SU-DHL-6 (cell line): ENCODE measurements at regions not wholly inside any gene's neighbourhood (a gene's known extent, or its start where the extent isn't known, plus 50 kb on each side); places are given as distances from the start of the nearest gene placed in this dataset.

Source experiments
- H2AFZ ChIP-seq: fragments of 200-600 bp; sonication (generic); 2 replicates; pipeline ENCODE4 v1.6.1; 2014; ENCODE audit warnings: low read depth, mild to moderate bottlenecking, moderate library complexity, mixed read lengths, antibody characterized with exemption, low read length; ENCODE audit not compliant: severe bottlenecking
- H3F3A ChIP-seq: fragments of 200-600 bp; shearing (Covaris generic); 2 replicates; pipeline ENCODE4 v1.6.0; 2016; ENCODE audit warnings: antibody characterized with exemption, mild to moderate bottlenecking; ENCODE audit not compliant: insufficient read depth
- H3K27ac ChIP-seq: fragments of 200-600 bp; sonication (generic); 2 replicates; pipeline ENCODE4 v1.5.1; 2016; ENCODE audit warnings: low read depth, mild to moderate bottlenecking, low read length, moderate library complexity, mixed read lengths
- H3K27me3 ChIP-seq: fragments of 200-600 bp; sonication (generic), shearing (Covaris generic); 2 replicates; pipeline ENCODE4 v1.6.0; 2014; ENCODE audit warnings: mild to moderate bottlenecking, low read length
- H3K36me3 ChIP-seq: fragments of 200-600 bp; sonication (generic); 2 replicates; pipeline ENCODE4 v1.6.1; 2014; ENCODE audit warnings: mild to moderate bottlenecking, low read length, mixed read lengths
- H3K4me2 ChIP-seq: fragments of 300-600, 200-600 bp; shearing (Covaris generic), sonication (generic); 2 replicates; pipeline ENCODE4 v1.6.0; 2014; ENCODE audit warnings: low read length, low read depth, mild to moderate bottlenecking; ENCODE audit not compliant: poor library complexity, severe bottlenecking
- H3K4me3 ChIP-seq: fragments of 200-600 bp; sonication (generic); 2 replicates; pipeline ENCODE4 v1.5.1; 2014; ENCODE audit warnings: antibody characterized with exemption, low read length, mild to moderate bottlenecking, mixed read lengths; ENCODE audit not compliant: insufficient read depth, poor library complexity, severe bottlenecking
- H3K79me2 ChIP-seq: fragments of 200-600 bp; sonication (generic); 2 replicates; pipeline ENCODE4 v1.6.1; 2014; ENCODE audit warnings: mild to moderate bottlenecking, low read length, moderate library complexity; ENCODE audit not compliant: insufficient read depth
- H3K9ac ChIP-seq: fragments of 200-600 bp; sonication (generic); 2 replicates; pipeline ENCODE4 v1.7.0; 2014; ENCODE audit warnings: mild to moderate bottlenecking, low read length
- H3K9me2 ChIP-seq: fragments of 200-600 bp; sonication (generic); replicated peaks from 2 replicates; pipeline ENCODE4 v1.6.1; 2014; ENCODE audit warnings: low read length; ENCODE audit not compliant: insufficient read depth
- H3K9me3 ChIP-seq: fragments of 200-600 bp; sonication (generic); 2 replicates; pipeline ENCODE4 v1.6.1; 2014; ENCODE audit warnings: low read length, mixed read lengths; ENCODE audit not compliant: insufficient read depth
- H4K20me1 ChIP-seq: fragments of 200-600 bp; sonication (generic); 2 replicates; pipeline ENCODE4 v1.6.1; 2014; ENCODE audit warnings: low read depth, mild to moderate bottlenecking, antibody characterized with exemption, low read length, moderate library complexity, mixed read lengths
- EZH2phosphoT487 ChIP-seq: fragments of 200-600 bp; sonication (generic), shearing (Covaris generic); conservative IDR thresholded peaks from 2 replicates; pipeline ENCODE4 v1.6.1; 2018; ENCODE audit warnings: mild to moderate bottlenecking, antibody characterized with exemption, low read length, moderate library complexity, mixed read lengths
- TF ChIP-seq, protein P1 (sequence below): fragments of 200-600 bp; sonication (generic); IDR thresholded peaks from one replicate; pipeline ENCODE4 v1.5.1; 2017; ENCODE audit warnings: antibody characterized with exemption, mild to moderate bottlenecking, low read length, moderate library complexity; ENCODE audit not compliant: insufficient read depth, poor library complexity, severe bottlenecking

DNA sequence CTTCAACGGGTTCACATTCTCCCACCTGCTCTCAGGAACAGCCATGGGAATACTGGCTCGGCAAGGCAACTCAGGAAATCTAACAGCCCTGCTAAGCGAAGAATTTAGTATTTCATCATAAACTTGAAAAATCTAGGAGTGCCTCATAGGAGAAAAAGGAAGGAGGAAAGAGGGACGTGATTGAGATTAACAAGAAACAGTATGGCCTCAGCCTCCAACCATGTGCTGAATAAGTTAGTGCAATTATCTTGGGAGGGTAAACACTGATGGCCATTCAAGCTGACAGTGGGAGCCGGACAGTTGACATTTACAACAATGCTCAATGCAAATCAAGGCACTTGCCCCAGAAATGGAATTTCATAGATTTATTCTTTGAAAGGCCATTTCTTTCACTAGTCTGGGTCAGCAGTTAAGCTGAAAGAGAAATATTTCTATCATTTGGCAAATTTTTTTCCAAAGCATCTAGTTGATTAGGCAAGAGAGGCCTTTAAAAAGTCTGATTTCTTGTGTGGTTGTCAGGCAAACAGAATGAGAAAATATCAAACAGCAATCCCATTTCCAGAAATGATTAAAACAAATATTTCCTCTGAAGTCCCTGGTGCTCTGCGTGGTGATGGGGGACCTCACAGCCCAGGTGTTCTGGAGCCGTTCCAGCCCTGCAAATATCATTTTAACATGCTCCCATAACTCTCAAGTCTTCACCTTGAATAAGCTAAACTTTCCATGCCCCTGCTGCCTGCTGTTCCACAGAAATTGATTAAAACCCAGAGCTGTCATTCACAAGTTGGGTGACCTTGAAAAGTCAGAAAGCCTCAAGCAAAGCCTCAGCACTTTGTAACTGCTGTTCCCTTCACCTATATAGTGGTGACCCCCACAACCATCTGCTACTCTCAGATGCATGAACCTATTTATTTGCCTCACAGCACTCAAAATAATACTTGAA is 121.6 kb downstream of the PHLDA1 start:
- H3K4me3 ChIP-seq: no peak overlapping the region
- H3K27me3 ChIP-seq: no peaks in the 10 kb centered on the region
- H3K9me3 ChIP-seq: no peaks in the 10 kb centered on the region
- H4K20me1 ChIP-seq: no peaks in the 10 kb centered on the region
- H3K9me2 ChIP-seq: no peaks in the 10 kb centered on the region
- H3K9ac ChIP-seq: no peak overlapping the region
- H3K4me2 ChIP-seq: no peak overlapping the region
- no peaks in the 10 kb centered on the region for H3K79me2 ChIP-seq
- H3K36me3 ChIP-seq: no peaks in the 10 kb centered on the region
- no peak overlapping the region for H3K27ac ChIP-seq
- H2AFZ ChIP-seq: no peak overlapping the region
- no peak for TF ChIP-seq EZH2phosphoT487
- no peaks in the 10 kb centered on the region for H3F3A ChIP-seq

DNA sequence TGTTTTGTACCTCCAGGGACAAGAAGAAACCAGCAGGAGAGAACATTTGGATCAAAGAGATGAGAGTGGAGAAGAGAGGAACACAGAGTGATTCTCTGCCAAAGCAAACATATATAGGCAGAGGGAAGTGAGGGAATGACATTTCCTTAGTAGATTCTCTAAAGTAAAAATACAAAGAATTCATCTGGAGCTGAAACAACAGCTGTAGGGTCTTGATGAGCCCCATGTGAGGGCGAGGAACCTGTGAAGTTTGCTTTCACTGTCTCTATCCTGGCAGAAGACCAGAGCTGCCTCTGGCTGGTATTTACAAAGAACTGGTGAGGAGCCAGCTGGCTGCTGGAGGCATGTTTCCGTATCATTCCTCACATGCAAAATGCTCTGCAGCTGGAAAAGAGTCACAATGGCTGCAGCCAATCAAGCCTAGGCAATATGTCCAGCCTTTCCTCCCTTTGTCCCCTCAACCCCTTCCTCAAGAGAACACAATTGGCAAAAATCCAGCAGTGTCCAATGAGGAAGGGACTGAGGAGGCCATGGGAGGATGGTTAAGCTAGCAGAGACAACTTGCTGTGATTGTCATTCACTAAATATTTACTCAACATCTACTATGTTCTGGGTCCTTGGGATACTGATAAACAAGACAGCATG is 122.5 kb downstream of the PHLDA1 start:
- no peak overlapping the region for H3K4me2 ChIP-seq
- no peak overlapping the region for H3K4me3 ChIP-seq
- TF ChIP-seq EZH2phosphoT487: no peak
- TF ChIP-seq, protein P1, sequence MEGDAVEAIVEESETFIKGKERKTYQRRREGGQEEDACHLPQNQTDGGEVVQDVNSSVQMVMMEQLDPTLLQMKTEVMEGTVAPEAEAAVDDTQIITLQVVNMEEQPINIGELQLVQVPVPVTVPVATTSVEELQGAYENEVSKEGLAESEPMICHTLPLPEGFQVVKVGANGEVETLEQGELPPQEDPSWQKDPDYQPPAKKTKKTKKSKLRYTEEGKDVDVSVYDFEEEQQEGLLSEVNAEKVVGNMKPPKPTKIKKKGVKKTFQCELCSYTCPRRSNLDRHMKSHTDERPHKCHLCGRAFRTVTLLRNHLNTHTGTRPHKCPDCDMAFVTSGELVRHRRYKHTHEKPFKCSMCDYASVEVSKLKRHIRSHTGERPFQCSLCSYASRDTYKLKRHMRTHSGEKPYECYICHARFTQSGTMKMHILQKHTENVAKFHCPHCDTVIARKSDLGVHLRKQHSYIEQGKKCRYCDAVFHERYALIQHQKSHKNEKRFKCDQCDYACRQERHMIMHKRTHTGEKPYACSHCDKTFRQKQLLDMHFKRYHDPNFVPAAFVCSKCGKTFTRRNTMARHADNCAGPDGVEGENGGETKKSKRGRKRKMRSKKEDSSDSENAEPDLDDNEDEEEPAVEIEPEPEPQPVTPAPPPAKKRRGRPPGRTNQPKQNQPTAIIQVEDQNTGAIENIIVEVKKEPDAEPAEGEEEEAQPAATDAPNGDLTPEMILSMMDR: no peak
- H3K27me3 ChIP-seq: no peaks in the 10 kb centered on the region
- no peaks in the 10 kb centered on the region for H3K9me3 ChIP-seq
- H3K9me2 ChIP-seq: no peaks in the 10 kb centered on the region
- no peak overlapping the region for H2AFZ ChIP-seq
- H3K36me3 ChIP-seq: no peaks in the 10 kb centered on the region
- H3K79me2 ChIP-seq: no peaks in the 10 kb centered on the region
- no peaks in the 10 kb centered on the region for H4K20me1 ChIP-seq
- H3K27ac ChIP-seq: no peak overlapping the region
- no peak overlapping the region for H3K9ac ChIP-seq
- no peaks in the 10 kb centered on the region for H3F3A ChIP-seq

DNA sequence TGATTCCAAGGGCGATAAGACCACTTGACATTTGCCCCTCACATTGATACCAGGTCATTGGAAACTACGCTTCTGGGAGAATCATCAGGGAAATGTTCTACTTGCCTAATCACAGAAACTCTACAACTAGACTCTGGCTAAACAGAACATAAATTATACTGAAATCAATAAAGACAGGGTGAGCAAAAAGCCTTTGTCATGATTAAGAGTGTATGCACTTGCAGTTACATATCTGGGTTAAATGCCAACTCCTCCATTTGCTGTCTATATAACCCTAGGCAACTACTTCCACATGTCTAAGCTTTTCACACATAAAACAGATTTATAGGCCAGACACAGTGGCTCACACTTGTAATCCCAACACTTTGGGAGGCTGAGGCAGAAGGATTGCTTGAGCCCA is 125.7 kb downstream of the PHLDA1 start:
- no peak overlapping the region for H3K4me3 ChIP-seq
- no peaks in the 10 kb centered on the region for H3K27me3 ChIP-seq
- H3K4me2 ChIP-seq: no peak overlapping the region
- no peaks in the 10 kb centered on the region for H3K9me3 ChIP-seq
- no peak overlapping the region for H3K9ac ChIP-seq
- no peaks in the 10 kb centered on the region for H3K79me2 ChIP-seq
- no peaks in the 10 kb centered on the region for H3K36me3 ChIP-seq
- no peak overlapping the region for H2AFZ ChIP-seq
- H4K20me1 ChIP-seq: no peaks in the 10 kb centered on the region
- no peaks in the 10 kb centered on the region for H3F3A ChIP-seq
- H3K9me2 ChIP-seq: no peaks in the 10 kb centered on the region
- no peak overlapping the region for H3K27ac ChIP-seq
- no peak for TF ChIP-seq EZH2phosphoT487
- TF ChIP-seq, protein P1: no peak

DNA sequence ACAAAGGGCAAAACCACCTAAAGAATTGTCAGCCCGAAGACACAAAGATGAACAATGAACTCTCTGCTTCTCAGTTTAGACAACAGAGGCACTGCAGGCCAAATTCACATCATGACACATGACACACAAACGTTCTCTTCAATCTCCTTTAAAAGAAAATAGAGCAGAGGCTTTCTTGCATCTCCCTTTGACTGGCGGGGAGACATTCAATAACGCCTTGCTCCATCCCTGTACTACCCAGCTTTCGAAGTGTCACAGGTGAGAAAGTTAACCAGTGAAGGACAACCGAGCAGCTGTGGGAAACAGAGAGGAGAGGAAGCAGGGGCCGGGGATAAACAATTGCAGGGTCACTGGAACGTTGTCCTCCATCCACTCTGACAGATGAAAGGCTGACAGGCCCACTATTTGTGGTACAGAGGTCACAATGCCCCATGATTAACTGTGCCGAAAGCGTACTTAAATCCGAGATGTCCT is 130.8 kb downstream of the PHLDA1 start:
- no peaks in the 10 kb centered on the region for H4K20me1 ChIP-seq
- no peaks in the 10 kb centered on the region for H3K27me3 ChIP-seq
- H3K27ac ChIP-seq: no peak overlapping the region
- TF ChIP-seq, protein P1: no peak
- TF ChIP-seq EZH2phosphoT487: no peak
- H3K4me2 ChIP-seq: no peak overlapping the region
- H3K9me2 ChIP-seq: no peaks in the 10 kb centered on the region
- no peak overlapping the region for H3K4me3 ChIP-seq
- H3K36me3 ChIP-seq: no peaks in the 10 kb centered on the region
- H3K9ac ChIP-seq: no peak overlapping the region
- no peak overlapping the region for H2AFZ ChIP-seq
- no peaks in the 10 kb centered on the region for H3K9me3 ChIP-seq
- H3K79me2 ChIP-seq: no peaks in the 10 kb centered on the region
- H3F3A ChIP-seq: no peaks in the 10 kb centered on the region
